Thoracic aorta (tissue), 2 donors: ENCODE measurements at regions not wholly inside any gene's neighbourhood (a gene's known extent, or its start where the extent isn't known, plus 50 kb on each side); places are given as distances from the start of the nearest gene placed in this dataset.

Source experiments
- ATAC-seq: fragments of 150-250 bp; one replicate; pipeline ENCODE4 v1.8.0; 2017; ENCODE audit warnings: low read depth; ENCODE audit not compliant: insufficient number of reproducible peaks, low FRiP score
- DNase-seq: peaks from one replicate; pipeline ENCODE4 v3.0.0-alpha.2; 2020; ENCODE audit warnings: low spot score
- H3K27ac ChIP-seq, 2 donors: fragments of 200-600 bp; sonication (generic); 1 replicate in 1 of 2; 2 replicates in 1 of 2; pipeline ENCODE4 v1.5.1; 2016; ENCODE audit warnings: mild to moderate bottlenecking in 2 of 2, moderate library complexity in 2 of 2
- H3K27me3 ChIP-seq: fragments of 200-600 bp; sonication (generic); replicated peaks from 2 replicates; pipeline ENCODE4 v1.6.0; 2016; ENCODE audit warnings: mild to moderate bottlenecking; ENCODE audit not compliant: insufficient read depth
- H3K36me3 ChIP-seq: fragments of 200-600 bp; sonication (generic); one replicate; pipeline ENCODE4 v1.5.1; 2016
- H3K4me1 ChIP-seq, 2 donors: fragments of 200-600 bp; sonication (generic); 1 replicate in 1 of 2; 2 replicates in 1 of 2; pipeline versions ENCODE4 v1.5.1 to v1.6.0; 2016; ENCODE audit warnings: low read depth in 2 of 2, mild to moderate bottlenecking in 1 of 2; ENCODE audit not compliant: control insufficient read depth in 1 of 2
- H3K4me3 ChIP-seq: fragments of 200-600 bp; sonication (generic); 2 replicates; pipeline ENCODE4 v1.5.1; 2016; ENCODE audit warnings: mild to moderate bottlenecking
- H3K9me3 ChIP-seq: fragments of 200-600 bp; sonication (generic); 2 replicates; pipeline ENCODE4 v1.5.1; 2016
- CTCF ChIP-seq: fragments of 200-600 bp; sonication (generic); IDR thresholded peaks from one replicate; pipeline ENCODE4 v1.5.1; 2019; ENCODE audit warnings: antibody characterized with exemption

DNA sequence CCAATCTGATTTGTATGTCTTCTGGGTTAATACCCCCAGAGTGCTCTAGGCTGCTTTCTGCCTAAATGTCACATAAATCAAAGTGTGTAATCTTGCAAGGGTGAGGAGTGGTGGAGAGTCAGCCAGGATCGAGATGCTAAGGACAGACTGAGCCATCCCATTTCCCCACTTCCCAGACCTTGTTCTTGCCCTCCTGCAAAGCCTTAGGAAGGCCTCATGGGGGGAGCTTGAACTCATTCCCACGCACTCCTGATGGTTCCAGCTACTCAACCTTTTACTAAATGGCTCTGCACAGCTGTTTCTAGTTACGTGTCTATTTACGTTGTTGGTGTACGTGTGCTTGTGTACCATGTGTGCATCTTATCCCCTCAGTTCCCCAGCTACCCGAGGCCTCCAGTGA lies 423.6 kb upstream of the TNP1 start:
- DNase-seq (no peak), ATAC-seq (no peak)
- H3K9me3 ChIP-seq, result no peaks in the 10 kb centered on the region
- H3K36me3 ChIP-seq, result no peaks in the 10 kb centered on the region
- no peak for TF ChIP-seq CTCF
- H3K27ac ChIP-seq, result no peak overlapping the region
- H3K27me3 ChIP-seq, result no peaks in the 10 kb centered on the region
- peaks cover 4 to 23% of the 10 kb centered on the region in 2 donors for H3K4me1 ChIP-seq
- no peak overlapping the region for H3K4me3 ChIP-seq

GRCh38 chr2:217282531-217282930 lies 422.7 kb upstream of the TNP1 start:
- TF ChIP-seq CTCF, result no peak
- no peak overlapping the region for H3K4me3 ChIP-seq
- H3K4me1 ChIP-seq, result peaks cover 4 to 30% of the 10 kb centered on the region in 2 donors
- H3K36me3 ChIP-seq, result no peaks in the 10 kb centered on the region
- no peak overlapping the region for H3K27ac ChIP-seq
- DNase-seq, result no peak
- ATAC-seq, result no peak
- no peaks in the 10 kb centered on the region for H3K27me3 ChIP-seq
- no peaks in the 10 kb centered on the region for H3K9me3 ChIP-seq

GRCh38 chr2:217279556-217279955 lies 419.7 kb upstream of the TNP1 start:
- no peaks in the 10 kb centered on the region for H3K27me3 ChIP-seq
- peaks cover 4 to 32% of the 10 kb centered on the region in 2 donors for H3K4me1 ChIP-seq
- no peaks in the 10 kb centered on the region for H3K9me3 ChIP-seq
- no peak overlapping the region for H3K4me3 ChIP-seq
- DNase-seq (no peak), ATAC-seq (peak; percentile 78)
- peak overlapping the region; percentile 1 to 49 for H3K27ac ChIP-seq
- TF ChIP-seq CTCF, result no peak
- H3K36me3 ChIP-seq, result no peaks in the 10 kb centered on the region

DNA sequence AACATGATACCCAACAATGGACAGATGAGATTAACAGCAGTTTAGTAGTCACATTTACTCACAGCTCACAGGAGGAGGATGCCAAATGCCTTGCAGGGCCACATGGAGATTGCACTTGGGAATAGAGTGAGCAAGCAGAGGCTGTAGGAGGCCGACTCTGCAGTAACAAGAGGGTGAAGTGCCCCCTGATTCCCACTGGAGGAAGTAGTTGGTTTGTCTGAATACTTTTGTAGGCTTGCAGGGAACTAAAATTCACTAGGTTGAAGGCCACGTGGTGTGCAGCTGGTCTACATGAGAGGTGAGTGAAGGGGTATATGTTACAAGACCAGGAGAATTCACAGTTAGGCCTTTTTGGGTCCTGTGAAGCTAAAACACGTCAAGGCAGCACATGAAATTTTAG lies 419.3 kb upstream of the TNP1 start:
- DNase-seq, result no peak
- no peak overlapping the region for H3K4me3 ChIP-seq
- no peaks in the 10 kb centered on the region for H3K36me3 ChIP-seq
- no peak for TF ChIP-seq CTCF
- no peak for ATAC-seq
- H3K4me1 ChIP-seq, result peaks cover 4 to 36% of the 10 kb centered on the region in 2 donors
- H3K9me3 ChIP-seq, result no peaks in the 10 kb centered on the region
- H3K27ac ChIP-seq, result no peak overlapping the region
- no peaks in the 10 kb centered on the region for H3K27me3 ChIP-seq

DNA sequence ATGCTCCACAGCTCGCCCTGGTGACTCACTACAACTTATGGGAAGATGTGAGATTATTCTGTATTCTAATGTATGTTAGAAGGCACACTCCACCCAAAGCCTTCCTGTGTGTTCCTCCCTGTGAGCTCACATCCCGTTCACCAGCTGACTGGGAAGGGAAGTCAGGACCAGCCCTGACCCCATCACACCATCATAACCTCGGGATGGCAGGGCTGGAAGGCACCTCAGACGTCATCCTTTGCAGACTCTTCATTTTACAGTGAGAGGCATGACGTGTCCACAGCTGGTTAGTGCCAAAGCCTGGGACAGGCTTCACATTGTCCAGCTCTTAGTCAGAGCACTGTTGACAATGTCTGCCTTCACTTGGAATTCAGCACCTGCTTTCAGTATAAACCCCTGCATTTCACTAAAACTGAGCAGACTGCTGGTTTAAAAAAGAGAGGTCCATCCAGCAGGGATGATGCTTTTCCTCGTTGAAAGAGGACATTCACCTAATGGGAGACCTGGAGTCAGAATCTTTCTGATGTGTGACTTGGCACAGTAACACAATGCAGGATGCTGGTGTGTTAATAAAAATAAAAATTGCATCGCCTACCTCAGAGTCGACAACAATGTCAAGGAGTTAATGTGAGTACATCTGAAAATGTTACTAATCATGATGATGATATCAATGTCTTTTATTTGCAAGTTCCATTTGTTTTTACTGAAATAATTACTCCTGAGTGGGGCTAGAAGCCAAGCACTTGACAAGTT lies 418.0 kb upstream of the TNP1 start:
- DNase-seq (peak; percentile 21), ATAC-seq (no peak)
- Histone ChIP-seq H3K9me3 (no peaks in the 10 kb centered on the region), H3K4me1 (peaks cover 4 to 44% of the 10 kb centered on the region in 2 donors), H3K36me3 (no peaks in the 10 kb centered on the region), H3K27me3 (no peaks in the 10 kb centered on the region), H3K4me3 (no peak overlapping the region), H3K27ac (no peak overlapping the region)
- no peak for TF ChIP-seq CTCF
